IMR-90 (cell line): ENCODE measurements at regions not wholly inside any gene's neighbourhood (a gene's known extent, or its start where the extent isn't known, plus 50 kb on each side); places are given as distances from the start of the nearest gene placed in this dataset.
A peak's percentile ranks its signal among the peaks of the same experiment; 100 is the strongest.

ENCODE experiments used
- ATAC-seq: fragments of 200-7000 bp; cut with Tn5 transposase; 2 replicates; pipeline ENCODE4 v1.9.1; 2020; ENCODE audit warnings: low read depth, mild to moderate bottlenecking, moderate library complexity
- BruUV-seq: library from RNA; stranded (reverse); fragments of 400-500 nt; replicated peaks from 2 replicates; lab custom pipeline; 2021; lab: Mats Ljungman, UMichigan
- CTCF ChIA-PET: fragments of 300-600 bp; formaldehyde crosslinking; extraction: SDS; loops from one replicate; lab custom pipeline; 2021; ENCODE audit warnings: antibody characterized with exemption; lab: Yijun Ruan, JAX
- POLR2A ChIA-PET: fragments of 300-600 bp; sonication (Branson Sonifier 250); formaldehyde crosslinking; loops from one replicate; lab custom pipeline; 2022; ENCODE audit warnings: antibody characterized with exemption; ENCODE audit not compliant: unreplicated experiment; lab: Charles Lee
- DNase-seq: peaks from one replicate; pipeline ENCODE4 v3.0.0; 2013
- H2AFZ ChIP-seq: replicated peaks from 2 replicates; pipeline ENCODE3; 2013; ENCODE audit warnings: low read length, mild to moderate bottlenecking; ENCODE audit not compliant: poor library complexity
- H2AK5ac ChIP-seq: 2 replicates; pipeline ENCODE4 v1.6.1; 2013; ENCODE audit warnings: low read depth, low read length, inconsistent platforms
- H2AK9ac ChIP-seq: replicated peaks from 2 replicates; pipeline ENCODE3; 2013; ENCODE audit warnings: mild to moderate bottlenecking, low read depth, low read length, moderate library complexity; ENCODE audit not compliant: poor library complexity
- H2BK120ac ChIP-seq: 2 replicates; pipeline ENCODE4 v1.6.1; 2013; ENCODE audit warnings: low read depth, low read length, inconsistent platforms
- H2BK15ac ChIP-seq: 3 replicates; pipeline ENCODE4 v1.6.1; 2013; ENCODE audit warnings: low read depth, low read length, inconsistent platforms
- H2BK20ac ChIP-seq: 2 replicates; pipeline ENCODE4 v1.6.1; 2013; ENCODE audit warnings: low read depth, mild to moderate bottlenecking, inconsistent platforms, low read length, moderate library complexity
- H2BK5ac ChIP-seq: 2 replicates; pipeline ENCODE4 v1.6.1; 2013; ENCODE audit warnings: mild to moderate bottlenecking, low read depth, low read length, inconsistent platforms; ENCODE audit not compliant: poor library complexity, severe bottlenecking
- H3K14ac ChIP-seq: replicated peaks from 2 replicates; pipeline ENCODE4 v1.6.1; 2013; ENCODE audit warnings: low read depth, low read length, inconsistent platforms
- H3K18ac ChIP-seq: 2 replicates; pipeline ENCODE4 v1.6.1; 2013; ENCODE audit warnings: low read depth, low read length, control low read depth
- H3K23ac ChIP-seq: 2 replicates; pipeline ENCODE4 v1.6.1; 2013; ENCODE audit warnings: low read depth, low read length, inconsistent platforms
- H3K27ac ChIP-seq: 2 replicates; pipeline ENCODE4 v1.5.1; 2013; ENCODE audit warnings: mild to moderate bottlenecking, control low read depth, low read length; ENCODE audit not compliant: insufficient read depth
- H3K27me3 ChIP-seq: 2 replicates; pipeline ENCODE4 v1.6.1; 2013; ENCODE audit warnings: low read length; ENCODE audit not compliant: control insufficient read depth, insufficient read depth
- H3K36me3 ChIP-seq: 2 replicates; pipeline ENCODE4 v1.6.1; 2013; ENCODE audit warnings: low read length, mixed read lengths; ENCODE audit not compliant: control insufficient read depth, insufficient read depth
- H3K4ac ChIP-seq: 2 replicates; pipeline ENCODE4 v1.6.1; 2013; ENCODE audit warnings: low read depth, low read length, inconsistent platforms
- H3K4me1 ChIP-seq: 2 replicates; pipeline ENCODE4 v1.6.1; 2013; ENCODE audit warnings: low read length, mixed read lengths; ENCODE audit not compliant: control insufficient read depth, insufficient read depth
- H3K4me2 ChIP-seq: 2 replicates; pipeline ENCODE4 v1.6.1; 2013; ENCODE audit warnings: low read depth, mild to moderate bottlenecking, control low read depth, low read length, moderate library complexity
- H3K4me3 ChIP-seq: 2 replicates; pipeline ENCODE4 v1.5.1; 2013; ENCODE audit warnings: low read depth, mild to moderate bottlenecking, control low read depth, low read length, moderate library complexity; ENCODE audit not compliant: insufficient read depth
- H3K56ac ChIP-seq: 2 replicates; pipeline ENCODE4 v1.6.1; 2013; ENCODE audit warnings: low read length, inconsistent platforms; ENCODE audit not compliant: insufficient read depth; ENCODE audit errors: extremely low read depth
- H3K79me1 ChIP-seq, 2 experiments: 2 replicates each; pipeline ENCODE4 v1.6.1; 2013; ENCODE audit warnings: low read length in 2 of 2, inconsistent platforms in 1 of 2, low read depth in 1 of 2
- H3K9ac ChIP-seq: 2 replicates; pipeline ENCODE4 v1.6.1; 2013; ENCODE audit warnings: low read depth, low read length, control low read depth
- H3K9me1 ChIP-seq: 2 replicates; pipeline ENCODE4 v1.6.1; 2013; ENCODE audit warnings: low read length, inconsistent platforms; ENCODE audit not compliant: insufficient read depth
- H3K9me3 ChIP-seq: 2 replicates; pipeline ENCODE4 v1.6.1; 2013; ENCODE audit warnings: low read length; ENCODE audit not compliant: control insufficient read depth, insufficient read depth
- H4K20me1 ChIP-seq: 2 replicates; pipeline ENCODE4 v1.6.1; 2013; ENCODE audit warnings: low read length, inconsistent platforms; ENCODE audit not compliant: insufficient read depth
- H4K5ac ChIP-seq: 2 replicates; pipeline ENCODE4 v1.6.1; 2013; ENCODE audit warnings: mild to moderate bottlenecking, low read depth, low read length, control low read depth
- H4K8ac ChIP-seq, 2 experiments: 2 replicates each; pipeline ENCODE4 v1.6.1; 2013; ENCODE audit warnings: low read depth in 2 of 2, low read length in 2 of 2, control low read depth in 1 of 2, inconsistent platforms in 1 of 2
- H4K91ac ChIP-seq: 2 replicates; pipeline ENCODE4 v1.6.1; 2013; ENCODE audit warnings: low read depth, low read length, inconsistent platforms; ENCODE audit not compliant: insufficient read depth
- CEBPB ChIP-seq: IDR thresholded peaks from 2 replicates; pipeline ENCODE4 v1.6.1; 2012; ENCODE audit warnings: low read depth, low read length, improper control_type of control experiment
- FOS ChIP-seq: fragments of 150-350 bp; IDR thresholded peaks from 2 replicates; pipeline ENCODE4 v1.6.1; 2016; ENCODE audit warnings: low read depth, low read length
- MAFK ChIP-seq: IDR thresholded peaks from 2 replicates; pipeline ENCODE4 v1.6.1; 2012; ENCODE audit warnings: low read depth, low read length, improper control_type of control experiment
- MAZ ChIP-seq: IDR thresholded peaks from 2 replicates; pipeline ENCODE4 v1.6.1; 2012; ENCODE audit warnings: low read depth, mild to moderate bottlenecking, low read length, improper control_type of control experiment, moderate library complexity, borderline replicate concordance
- POLR2A ChIP-seq: IDR thresholded peaks from 2 replicates; pipeline ENCODE4 v1.6.1; 2012; ENCODE audit warnings: mild to moderate bottlenecking, low read depth, low read length
- RFX5 ChIP-seq: IDR thresholded peaks from 2 replicates; pipeline ENCODE4 v1.8.0; 2012; ENCODE audit warnings: low read depth, mild to moderate bottlenecking, low read length, moderate library complexity
- WGBS, 2 experiments: methylation state at CpG; one replicate each; pipeline versions ENCODE4 v1.1.5 to v1.1.7; 2013; ENCODE audit warnings: missing lambda C conversion rate in 2 of 2; ENCODE audit not compliant: insufficient read length in 1 of 2; ENCODE audit errors: extremely low coverage in 2 of 2; 5-methylcytosine and 5-hydroxymethylcytosine counted together
- dilution Hi-C: fragments of 300-500 bp; cut with HindIII; formaldehyde crosslinking; loops from one replicate; pipeline ENCODE4 v1.14.3; 2018; ENCODE audit warnings: low sequenced_read_pairs; ENCODE audit not compliant: unreplicated experiment
- in situ Hi-C: fragments of 300-500 bp; cut with MboI; formaldehyde crosslinking; loops from 3 replicates; pipeline ENCODE4 v1.14.3; 2019; ENCODE audit warnings: low sequenced_read_pairs, inconsistent platforms, mixed read lengths
- intact Hi-C: fragments of 100-400 bp; cut with micrococcal nuclease; formaldehyde crosslinking; loops from 2 replicates; pipeline ENCODE4 v1.10.0; 2022
- TF ChIP-seq, protein P1 (sequence below): fragments of 150-350 bp; IDR thresholded peaks from 2 replicates; pipeline ENCODE4 v1.6.1; 2016; ENCODE audit warnings: low read depth, mild to moderate bottlenecking, low read length, moderate library complexity, borderline replicate concordance

DNA sequence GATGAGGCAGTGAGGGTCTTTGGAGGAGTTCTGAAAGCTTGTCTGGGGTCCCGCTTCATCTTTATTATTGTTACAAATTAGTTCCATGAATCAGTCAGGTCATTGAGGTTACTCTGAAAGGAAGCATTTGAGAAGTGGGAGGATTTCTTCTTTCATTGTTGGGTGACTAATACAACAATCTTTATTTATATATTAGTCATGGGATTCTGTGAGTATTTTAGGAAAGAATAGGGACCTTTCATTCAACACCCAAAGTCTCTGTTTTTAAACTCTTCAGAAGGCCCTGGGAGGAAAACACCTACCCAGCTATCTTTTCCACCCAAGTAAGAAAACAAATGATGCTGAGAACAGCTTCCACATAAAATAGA lies 98.3 kb downstream of the SOD2 start:
- Histone ChIP-seq H3K79me1 (no peaks in the 10 kb centered on the region), H2AK9ac (no peak overlapping the region), H4K20me1 (0 out of 2 replicates have a peak, but pooled peaks cover 3% of the 10 kb centered on the region), H3K9me1 (peaks cover 8% of the 10 kb centered on the region), H4K8ac (peak overlapping the region in 1 of 2 experiments; percentile 73; a peak in 1 of 4 replicates), H3K27ac (peak overlapping the region; percentile 81), H2AFZ (peak overlapping the region; percentile 72), H3K23ac (no peak overlapping the region), H4K5ac (peak overlapping the region; percentile 55; the same call in 1 of the 2 replicates), H3K4me3 (no peak overlapping the region), H2BK20ac (peak overlapping the region; percentile 55; the same call in 1 of the 2 replicates), H3K4me1 (peaks cover 14% of the 10 kb centered on the region), H3K36me3 (no peaks in the 10 kb centered on the region), H3K9ac (no peak overlapping the region), H3K56ac (no peak overlapping the region), H4K91ac (peak overlapping the region; percentile 72; the same call in 1 of the 2 replicates), H3K4me2 (peak overlapping the region; percentile 74), H3K18ac (peak overlapping the region; percentile 97), H2BK5ac (peak overlapping the region; percentile 72), H2BK15ac (0 out of 3 replicates have a peak overlapping the region, but pooled peaks have one; percentile 45), H3K27me3 (no peaks in the 10 kb centered on the region), H3K9me3 (no peaks in the 10 kb centered on the region), H3K14ac (0 out of 2 replicates have a peak overlapping the region, but pooled peaks have one; percentile 56), H3K4ac (peak overlapping the region; percentile 72), H2BK120ac (peak overlapping the region; percentile 72; the same call in 1 of the 2 replicates), H2AK5ac (peak overlapping the region; percentile 76; the same call in 1 of the 2 replicates)
- BruUV-seq = no TSS peak
- dilution Hi-C loops = no loop called here
- ATAC-seq (peak; percentile 67), DNase-seq (peak; percentile 82)
- in situ Hi-C loops = no loop called here
- TF ChIP-seq FOS = peak; percentile 79
- TF ChIP-seq CEBPB = no peak
- TF ChIP-seq POLR2A = no peak
- TF ChIP-seq MAZ = no peak
- no peak for TF ChIP-seq RFX5
- TF ChIP-seq, protein P1, sequence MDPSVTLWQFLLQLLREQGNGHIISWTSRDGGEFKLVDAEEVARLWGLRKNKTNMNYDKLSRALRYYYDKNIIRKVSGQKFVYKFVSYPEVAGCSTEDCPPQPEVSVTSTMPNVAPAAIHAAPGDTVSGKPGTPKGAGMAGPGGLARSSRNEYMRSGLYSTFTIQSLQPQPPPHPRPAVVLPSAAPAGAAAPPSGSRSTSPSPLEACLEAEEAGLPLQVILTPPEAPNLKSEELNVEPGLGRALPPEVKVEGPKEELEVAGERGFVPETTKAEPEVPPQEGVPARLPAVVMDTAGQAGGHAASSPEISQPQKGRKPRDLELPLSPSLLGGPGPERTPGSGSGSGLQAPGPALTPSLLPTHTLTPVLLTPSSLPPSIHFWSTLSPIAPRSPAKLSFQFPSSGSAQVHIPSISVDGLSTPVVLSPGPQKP = no peak
- TF ChIP-seq MAFK = no peak
- CTCF ChIA-PET = interaction anchor here (0.5 to 1.1 kb wide), 2 partner anchors 23 to 209 kb away, joined by 3 to 4 read pairs; no protein-coding TSS in a partner anchor
- intact Hi-C loops = no loop called here
- POLR2A ChIA-PET = no interaction called here
- no CpG with 5 or more reads among the region's 1 CpG for WGBS, 2 experiments
